NCI-H2081 (cell line): ENCODE measurements at regions not wholly inside any gene's neighbourhood (a gene's known extent, or its start where the extent isn't known, plus 50 kb on each side); places are given as distances from the start of the nearest gene placed in this dataset.
"Not testable (repeated sequence)": the region's sequence is repeated elsewhere in the genome, so short reads cannot be mapped to it uniquely, and the experiment has no call there.

Experiments
- DNase-seq, 2 experiments: peaks; one replicate each; lab custom pipeline; 2025; lab: John Stamatoyannopoulos, UW

DNA sequence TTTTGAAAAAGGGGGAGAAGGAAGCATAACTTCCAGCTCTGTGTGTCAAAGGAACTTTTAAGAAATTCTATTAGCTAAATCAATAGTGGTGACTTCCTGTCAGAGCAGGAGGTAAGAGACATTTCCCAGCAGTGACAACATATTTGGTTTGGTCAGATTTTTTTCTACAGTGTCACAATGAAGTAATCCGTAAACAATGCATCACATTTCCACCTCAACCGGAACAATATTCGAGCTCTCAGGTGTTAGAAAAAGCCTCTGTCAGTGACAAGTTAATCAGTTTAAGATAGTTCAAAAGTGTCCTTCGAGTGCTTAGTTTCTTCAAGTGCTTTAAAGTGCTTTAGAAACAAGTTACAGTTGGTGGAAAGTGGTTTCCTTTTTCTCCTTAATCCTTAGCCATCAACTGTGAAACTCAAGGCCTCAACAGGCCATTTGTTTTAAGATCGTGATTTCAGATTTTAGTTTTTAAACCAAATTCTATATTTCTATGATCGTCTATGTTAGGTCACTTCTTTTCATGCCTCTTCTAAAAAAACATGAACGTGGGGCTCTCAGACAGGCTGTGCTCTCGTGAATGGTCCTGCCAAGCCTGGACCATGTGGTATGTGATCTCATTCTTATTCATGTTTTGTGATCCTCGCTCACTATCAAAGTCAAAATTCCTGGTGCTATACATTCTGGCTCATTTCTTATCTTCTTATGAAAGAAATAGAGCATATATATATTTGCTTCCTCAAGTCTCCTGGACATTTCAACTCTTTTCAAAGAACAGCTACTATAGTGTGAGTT, 181.9 kb upstream of the HMHB1 start:
- DNase-seq = no peak

GRCh38 chr5:143625048-143625447, 186.9 kb upstream of the HMHB1 start:
- not testable (repeated sequence) for DNase-seq

DNA sequence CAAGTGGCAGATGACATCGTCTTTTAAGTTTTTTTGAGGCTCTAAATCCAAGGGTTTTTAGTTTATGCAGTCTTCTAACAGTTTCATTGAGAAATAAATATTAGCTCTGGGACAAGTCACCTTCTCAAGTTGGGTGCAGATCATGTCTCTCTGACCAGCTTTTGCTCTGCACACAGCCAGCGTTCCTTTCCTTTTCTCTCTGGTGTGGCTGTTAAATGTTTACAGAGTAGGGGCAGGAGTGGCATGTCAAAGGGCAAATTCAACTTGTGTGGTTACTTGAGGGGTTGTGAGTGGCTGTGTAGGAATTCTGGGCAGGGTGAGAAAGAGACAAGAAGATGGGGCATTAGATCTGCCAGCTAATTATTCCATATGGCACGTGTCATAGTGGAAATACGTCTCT, 187.5 kb upstream of the HMHB1 start:
- DNase-seq = no peak

- no peak for DNase-seq
Observed at GRCh38 chr5:143619040-143619439, 192.9 kb upstream of the HMHB1 start.

DNA sequence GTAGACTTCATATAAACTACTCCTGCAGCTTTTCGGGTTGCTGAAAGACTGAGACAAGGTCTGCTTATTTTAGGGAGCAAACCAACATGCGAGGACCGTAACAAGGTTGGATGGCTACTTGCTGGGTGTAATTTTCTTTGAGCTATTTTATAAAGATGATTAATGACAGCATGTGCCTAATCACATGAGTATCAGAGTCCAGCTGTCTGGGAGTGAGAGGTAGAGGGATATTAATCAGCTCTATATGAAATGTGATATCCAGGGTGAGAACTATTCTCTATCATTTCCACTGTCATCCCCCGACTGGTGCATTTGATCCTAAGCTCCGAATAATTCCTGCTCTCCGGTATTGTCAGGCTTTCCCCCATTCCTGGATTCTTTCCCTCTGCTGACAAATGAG, 193.8 kb upstream of the HMHB1 start:
- no peak for DNase-seq

DNA sequence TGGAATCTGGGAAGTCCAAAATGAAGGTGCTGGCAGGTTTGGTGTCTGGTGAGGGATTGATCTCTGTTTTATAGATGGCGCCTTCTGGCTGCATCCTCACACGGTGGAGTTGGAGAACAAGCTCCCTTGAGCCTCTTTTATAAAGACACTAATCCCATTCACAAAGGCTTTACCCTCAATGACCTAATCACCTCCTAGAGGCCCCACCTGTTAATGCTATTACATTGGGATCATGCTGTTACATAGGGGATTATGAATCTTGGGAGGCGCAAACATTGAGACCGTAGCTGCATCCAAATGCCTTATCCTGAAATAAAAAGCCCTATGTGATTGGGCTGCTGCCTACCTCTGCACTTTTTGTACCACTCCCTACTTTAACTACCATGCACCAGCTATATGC, 197.1 kb upstream of the HMHB1 start:
- DNase-seq = no peak

GRCh38 chr5:143613329-143613728, 198.6 kb upstream of the HMHB1 start:
- DNase-seq = no peak

GRCh38 chr5:143610946-143611345, 201.0 kb upstream of the HMHB1 start:
- DNase-seq = no peak

GRCh38 chr5:143606043-143606752, 202.7 kb upstream of the NR3C1 start:
- DNase-seq = no peak

DNA sequence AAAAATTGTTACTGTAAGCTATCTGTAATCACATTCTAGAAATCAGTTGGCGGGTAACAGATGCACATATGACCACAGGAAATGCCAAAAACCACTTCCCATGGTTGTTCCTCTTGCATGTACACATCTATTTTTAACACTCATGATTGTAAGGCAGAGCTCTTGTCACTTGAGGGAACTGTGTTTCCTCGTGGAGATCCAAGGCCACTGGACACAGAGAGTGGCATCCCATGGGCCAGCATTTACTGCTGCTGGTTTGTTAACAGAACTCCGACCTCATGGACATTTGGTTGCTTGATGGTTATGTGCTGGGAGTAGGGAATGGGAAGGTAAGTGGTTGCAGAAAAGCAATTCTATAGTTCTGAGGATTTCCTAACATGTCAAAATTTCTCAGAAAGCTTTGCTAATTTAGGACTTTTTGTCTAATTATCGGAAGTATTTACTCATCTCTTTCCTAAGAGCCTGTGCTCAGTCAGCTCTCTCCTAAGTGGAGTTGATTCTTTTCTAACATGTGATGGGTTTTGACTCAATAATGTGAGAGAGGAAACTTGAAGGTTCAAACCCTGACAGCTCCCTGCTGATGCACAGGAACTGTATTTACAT, 202.0 kb upstream of the NR3C1 start:
- no peak for DNase-seq

DNA sequence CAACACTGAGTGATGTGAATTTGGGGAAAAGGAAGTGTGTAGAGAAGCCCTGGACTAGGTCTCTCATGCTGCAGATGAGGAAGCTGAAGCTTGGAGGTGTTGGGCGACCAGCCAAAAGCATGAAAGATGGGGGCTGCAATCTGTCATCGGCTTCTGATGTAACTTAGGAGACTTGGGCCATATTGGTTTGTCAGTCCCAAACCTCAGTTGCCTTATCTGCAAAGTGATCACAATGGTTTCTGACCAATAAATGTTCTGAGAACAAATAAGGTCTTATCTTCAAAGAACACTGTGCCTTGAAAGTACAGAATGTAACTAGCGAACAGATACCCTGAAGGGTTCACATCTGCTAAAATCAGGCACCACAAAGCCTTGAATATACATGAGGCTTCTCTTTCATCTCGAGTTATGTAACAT, 198.4 kb upstream of the NR3C1 start:
- DNase-seq = no peak

- no peak for DNase-seq
Observed at GRCh38 chr5:143601357-143601756, 197.9 kb upstream of the NR3C1 start.

- no peak for DNase-seq
Observed at GRCh38 chr5:143600396-143601075, 197.1 kb upstream of the NR3C1 start.

DNA sequence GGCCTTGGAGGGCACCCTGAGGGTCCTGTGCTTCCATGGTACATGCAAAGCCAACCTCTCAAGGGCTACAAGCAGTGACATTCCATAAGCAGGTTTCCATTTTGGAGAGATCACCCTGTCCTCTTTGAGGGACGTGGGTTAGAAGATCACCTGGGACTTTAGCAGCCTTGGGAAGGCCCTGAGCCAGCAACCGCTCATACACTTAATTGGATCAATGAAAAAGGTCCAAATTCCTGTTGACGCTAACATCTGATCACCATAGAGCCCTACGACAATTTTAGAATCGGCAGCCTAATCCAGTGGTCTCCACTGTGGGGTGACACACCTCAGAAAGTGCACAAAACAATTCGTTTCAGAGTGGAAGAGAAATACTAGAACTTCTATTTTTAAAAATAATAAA, 196.0 kb upstream of the NR3C1 start:
- DNase-seq = no peak

DNA sequence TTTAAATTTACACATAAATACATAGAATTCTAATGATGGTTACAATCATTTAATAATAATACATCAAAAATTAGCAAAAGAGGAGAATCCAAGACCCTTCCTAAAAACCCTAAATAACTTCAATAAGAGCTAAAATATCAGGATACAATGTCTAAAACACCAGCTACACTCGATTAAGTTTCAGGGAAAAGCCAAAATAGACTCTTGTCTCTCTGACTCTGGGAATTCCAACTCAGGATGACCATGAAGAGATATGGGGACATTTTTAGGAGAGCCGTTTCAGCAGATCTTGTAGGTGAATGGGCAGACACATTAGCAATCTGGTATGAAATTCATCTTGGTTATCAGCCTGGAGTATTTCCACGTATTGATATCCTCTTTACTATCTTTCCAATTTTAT, 193.3 kb upstream of the NR3C1 start:
- no peak for DNase-seq

DNA sequence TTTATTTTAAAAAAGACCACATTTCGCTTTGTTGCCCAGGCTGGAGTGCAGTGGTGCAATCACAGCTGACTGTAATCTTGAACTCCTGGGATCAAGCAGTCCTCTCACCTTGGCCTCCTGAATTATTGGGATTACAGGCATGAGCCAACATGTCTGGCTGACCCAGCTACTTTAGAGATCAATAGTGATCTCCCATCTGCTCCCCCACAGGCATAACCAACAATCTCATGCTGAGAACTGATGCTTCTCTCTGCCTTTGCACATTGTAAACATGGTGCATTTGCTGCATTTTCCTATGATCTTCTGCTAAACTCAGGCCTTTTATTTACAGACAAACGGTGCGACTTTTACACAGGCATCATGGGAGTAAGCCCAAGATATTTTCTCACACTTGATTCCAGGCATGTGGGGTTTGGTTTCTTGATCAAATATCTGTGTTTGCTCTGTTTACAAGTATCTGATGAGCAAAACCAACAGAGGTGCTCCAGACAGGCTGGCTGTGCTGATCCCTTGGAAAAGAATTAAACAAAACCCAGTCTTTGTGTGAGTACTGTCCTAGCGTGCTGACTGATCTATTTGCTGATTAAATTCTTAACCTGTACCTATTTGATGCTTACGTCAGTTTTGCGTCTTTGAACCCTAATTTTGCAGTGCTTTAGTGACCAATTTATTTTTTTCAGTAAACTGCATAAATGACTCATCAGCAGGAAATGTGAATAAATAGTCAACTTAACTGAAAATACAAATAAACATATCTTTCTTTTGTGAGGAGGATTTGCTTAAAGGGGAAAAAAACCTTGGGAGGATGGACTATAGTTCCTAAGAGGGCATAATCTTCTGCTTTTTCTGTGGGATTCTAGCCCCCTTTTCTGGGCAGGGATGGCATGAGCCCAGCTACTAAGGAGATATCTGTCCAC, 191.7 kb upstream of the NR3C1 start:
- no peak for DNase-seq

- no peak for DNase-seq
Observed at GRCh38 chr5:143593723-143594122, 190.2 kb upstream of the NR3C1 start.

- no peak for DNase-seq
Observed at GRCh38 chr5:143592648-143593047, 189.2 kb upstream of the NR3C1 start.

GRCh38 chr5:143588933-143589662, 185.6 kb upstream of the NR3C1 start:
- DNase-seq = no peak

DNA sequence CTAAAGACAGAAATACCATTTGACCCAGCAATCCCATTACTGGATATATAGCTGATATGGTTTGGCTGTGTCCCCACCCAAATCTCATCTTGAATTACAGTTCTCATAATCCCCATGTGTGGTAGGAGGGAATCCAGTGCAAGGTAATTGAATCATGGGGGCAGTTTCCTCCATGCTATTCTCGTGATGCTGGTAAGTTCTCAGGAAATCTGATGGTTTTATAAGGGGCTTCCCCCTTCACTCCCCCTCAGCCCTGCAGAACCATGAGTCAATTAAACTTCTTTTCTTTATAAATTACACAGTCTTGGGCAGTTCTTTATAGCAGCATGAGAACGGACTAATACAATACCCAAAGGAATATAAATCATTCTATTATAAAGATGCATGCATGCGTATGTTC, 184.6 kb upstream of the NR3C1 start:
- DNase-seq = not testable (repeated sequence)
